ENCODE measurements at regions not wholly inside any gene's neighbourhood (a gene's known extent, or its start where the extent isn't known, plus 50 kb on each side); places are given as distances from the start of the nearest gene placed in this dataset.

DNA sequence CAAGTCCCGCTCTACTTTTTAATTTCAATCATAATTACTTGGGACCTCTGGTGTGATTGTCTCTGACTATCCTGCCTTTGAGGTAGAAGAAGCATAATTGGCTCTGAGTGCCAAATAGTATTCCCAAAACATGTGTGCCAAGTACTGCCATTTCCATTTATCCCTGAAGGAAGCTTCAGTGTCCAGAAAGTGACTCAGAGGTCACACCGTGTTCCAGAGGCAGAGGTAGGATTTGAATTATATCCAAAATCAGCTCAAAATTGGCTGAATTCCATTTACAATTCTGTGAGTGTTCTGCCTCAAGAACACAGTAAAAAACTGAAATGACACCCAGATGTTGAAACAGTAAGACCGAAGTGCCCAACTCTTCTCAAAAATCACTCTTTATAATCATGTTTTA lies 255.3 kb downstream of the RSL24D1 start:
- TF ChIP-seq, protein P1, sequence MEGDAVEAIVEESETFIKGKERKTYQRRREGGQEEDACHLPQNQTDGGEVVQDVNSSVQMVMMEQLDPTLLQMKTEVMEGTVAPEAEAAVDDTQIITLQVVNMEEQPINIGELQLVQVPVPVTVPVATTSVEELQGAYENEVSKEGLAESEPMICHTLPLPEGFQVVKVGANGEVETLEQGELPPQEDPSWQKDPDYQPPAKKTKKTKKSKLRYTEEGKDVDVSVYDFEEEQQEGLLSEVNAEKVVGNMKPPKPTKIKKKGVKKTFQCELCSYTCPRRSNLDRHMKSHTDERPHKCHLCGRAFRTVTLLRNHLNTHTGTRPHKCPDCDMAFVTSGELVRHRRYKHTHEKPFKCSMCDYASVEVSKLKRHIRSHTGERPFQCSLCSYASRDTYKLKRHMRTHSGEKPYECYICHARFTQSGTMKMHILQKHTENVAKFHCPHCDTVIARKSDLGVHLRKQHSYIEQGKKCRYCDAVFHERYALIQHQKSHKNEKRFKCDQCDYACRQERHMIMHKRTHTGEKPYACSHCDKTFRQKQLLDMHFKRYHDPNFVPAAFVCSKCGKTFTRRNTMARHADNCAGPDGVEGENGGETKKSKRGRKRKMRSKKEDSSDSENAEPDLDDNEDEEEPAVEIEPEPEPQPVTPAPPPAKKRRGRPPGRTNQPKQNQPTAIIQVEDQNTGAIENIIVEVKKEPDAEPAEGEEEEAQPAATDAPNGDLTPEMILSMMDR (conservative IDR thresholded peaks at IDR 0.05 in 1 of 2, IDR thresholded peaks at IDR 0.05 in 1 of 2; ENCODE audit: low read depth in 1 of 2, low read length in 2 of 2), result no peak
- TF ChIP-seq EZH2 (IDR thresholded peaks at IDR 0.05; ENCODE audit: low read length, missing control alignments), result no peak

All from fibroblast of lung (primary cell).